Activated B cell treated with CpG ODN at 0.5 μM for 24 hours (primary cell): ENCODE measurements at regions not wholly inside any gene's neighbourhood (a gene's known extent, or its start where the extent isn't known, plus 50 kb on each side); places are given as distances from the start of the nearest gene placed in this dataset.

ENCODE experiments used
- ATAC-seq: fragments of 200-7000 bp; cut with Tn5 transposase; one replicate; pipeline ENCODE4 v1.10.0; 2021; ENCODE audit warnings: low read depth, mild to moderate bottlenecking, moderate library complexity
- CTCF ChIA-PET: fragments of 350-600 bp; sonication (Branson Sonifier 250); formaldehyde crosslinking; loops from one replicate; lab custom pipeline; 2021; ENCODE audit warnings: antibody characterized with exemption; lab: Charles Lee
- POLR2A ChIA-PET: fragments of 350-600 bp; sonication (Branson Sonifier 250); formaldehyde crosslinking; loops from one replicate; lab custom pipeline; 2021; ENCODE audit warnings: antibody characterized with exemption; lab: Charles Lee
- DNase-seq: peaks from one replicate; pipeline ENCODE4 v3.0.0; 2022
- H3K27ac Mint-ChIP-seq: one replicate; pipeline ENCODE4 v1.8.0; 2020; ENCODE audit warnings: mixed read lengths
- H3K27me3 Mint-ChIP-seq: one replicate; pipeline ENCODE4 v1.8.0; 2021; ENCODE audit warnings: mixed read lengths
- H3K36me3 Mint-ChIP-seq: one replicate; pipeline ENCODE4 v1.8.0; 2021; ENCODE audit warnings: low read depth, mixed read lengths
- H3K4me1 Mint-ChIP-seq: one replicate; pipeline ENCODE4 v1.8.0; 2021; ENCODE audit warnings: mixed read lengths
- H3K4me3 Mint-ChIP-seq: one replicate; pipeline ENCODE4 v1.8.0; 2020; ENCODE audit warnings: mild to moderate bottlenecking, mixed read lengths
- H3K9me3 Mint-ChIP-seq: one replicate; pipeline ENCODE4 v1.8.0; 2020; ENCODE audit warnings: mixed read lengths
- CTCF ChIP-seq: fragments of 200-600 bp; IDR thresholded peaks from one replicate; pipeline ENCODE4 v1.8.0; 2022; ENCODE audit warnings: antibody characterized with exemption, mild to moderate bottlenecking
- intact Hi-C: fragments of 100-400 bp; cut with micrococcal nuclease; formaldehyde crosslinking; loops from one replicate; pipeline ENCODE4 v1.15.1; 2024

- intact Hi-C loops, result no loop called here
- POLR2A ChIA-PET, result no interaction called here
Measured at GRCh38 chrX:131826572-131826971, 196.5 kb upstream of the STK26 start.

GRCh38 chrX:131827935-131828334, 195.2 kb upstream of the STK26 start:
- POLR2A ChIA-PET, result no interaction called here
- no peak for DNase-seq
- peak; percentile 45 for ATAC-seq
- Mint-ChIP-seq H3K27ac (no peak overlapping the region), H3K4me3 (no peak overlapping the region), H3K9me3 (no peaks in the 10 kb centered on the region), H3K4me1 (peaks cover 35% of the 10 kb centered on the region), H3K36me3 (no peaks in the 10 kb centered on the region), H3K27me3 (no peaks in the 10 kb centered on the region)
- TF ChIP-seq CTCF, result no peak
- CTCF ChIA-PET, result interaction anchor here (1.0 to 1.2 kb wide), 2 partner anchors 13 to 787 kb away, joined by 4 read pairs; no protein-coding TSS in a partner anchor
- intact Hi-C loops, result no loop called here

More at GRCh38 chrX:131826572-131826971, 196.5 kb upstream of the STK26 start:
- CTCF ChIA-PET, result no interaction called here
- ATAC-seq (no peak), DNase-seq (no peak)
- H3K4me1 Mint-ChIP-seq, result peaks cover 24% of the 10 kb centered on the region
- H3K4me3 Mint-ChIP-seq, result no peak overlapping the region
- no peaks in the 10 kb centered on the region for H3K27me3 Mint-ChIP-seq
- no peaks in the 10 kb centered on the region for H3K36me3 Mint-ChIP-seq
- TF ChIP-seq CTCF, result no peak
- no peaks in the 10 kb centered on the region for H3K9me3 Mint-ChIP-seq
- no peak overlapping the region for H3K27ac Mint-ChIP-seq

- Mint-ChIP-seq H3K4me1 (peaks cover 35% of the 10 kb centered on the region), H3K36me3 (no peaks in the 10 kb centered on the region), H3K9me3 (no peaks in the 10 kb centered on the region), H3K27me3 (no peaks in the 10 kb centered on the region), H3K4me3 (no peak overlapping the region), H3K27ac (no peak overlapping the region)
- ATAC-seq (no peak), DNase-seq (no peak)
- POLR2A ChIA-PET, result no interaction called here
- CTCF ChIA-PET, result interaction anchor here (1.0 to 1.2 kb wide), 3 partner anchors 13 to 787 kb away, joined by 3 to 4 read pairs (median 4); no protein-coding TSS in a partner anchor
- intact Hi-C loops, result no loop called here
- TF ChIP-seq CTCF, result no peak
Measured at GRCh38 chrX:131828482-131828881, 194.6 kb upstream of the STK26 start.

- ChIA-PET CTCF (interaction anchor here (1.2 kb wide), 1 partner anchor 11 kb away, joined by 5 read pairs; no protein-coding TSS in a partner anchor), POLR2A (no interaction called here)
- no peak for TF ChIP-seq CTCF
- H3K27ac Mint-ChIP-seq, result peak overlapping the region; percentile 68
- peaks cover 35% of the 10 kb centered on the region for H3K4me1 Mint-ChIP-seq
- peak overlapping the region; percentile 55 for H3K4me3 Mint-ChIP-seq
- DNase-seq, result peak; percentile 17
- H3K27me3 Mint-ChIP-seq, result no peaks in the 10 kb centered on the region
- intact Hi-C loops, result no loop called here
- no peaks in the 10 kb centered on the region for H3K36me3 Mint-ChIP-seq
- ATAC-seq, result peak; percentile 75
- H3K9me3 Mint-ChIP-seq, result no peaks in the 10 kb centered on the region
Measured at GRCh38 chrX:131830400-131831184, 192.5 kb upstream of the STK26 start.

GRCh38 chrX:131831185-131831520, 191.9 kb upstream of the STK26 start:
- DNase-seq (no peak), ATAC-seq (no peak)
- no peak for TF ChIP-seq CTCF
- H3K27me3 Mint-ChIP-seq, result no peaks in the 10 kb centered on the region
- no peaks in the 10 kb centered on the region for H3K36me3 Mint-ChIP-seq
- H3K4me1 Mint-ChIP-seq, result peaks cover 35% of the 10 kb centered on the region
- ChIA-PET CTCF (interaction anchor here (1.2 kb wide), 1 partner anchor 11 kb away, joined by 5 read pairs; no protein-coding TSS in a partner anchor), POLR2A (no interaction called here)
- intact Hi-C loops, result no loop called here
- peak overlapping the region; percentile 68 for H3K27ac Mint-ChIP-seq
- H3K4me3 Mint-ChIP-seq, result peak overlapping the region; percentile 55
- H3K9me3 Mint-ChIP-seq, result no peaks in the 10 kb centered on the region
